NCI-H2227 treated with DMSO at 0.1 percent for 48 hours (cell line): ENCODE measurements at regions not wholly inside any gene's neighbourhood (a gene's known extent, or its start where the extent isn't known, plus 50 kb on each side); places are given as distances from the start of the nearest gene placed in this dataset.
"Not testable (repeated sequence)": the region's sequence is repeated elsewhere in the genome, so short reads cannot be mapped to it uniquely, and the experiment has no call there.

Experiments
- DNase-seq: peaks from one replicate; lab custom pipeline; 2025; lab: John Stamatoyannopoulos, UW

- no peak for DNase-seq
Observed at GRCh38 chr2:111667542-111668273, 216.3 kb downstream of the ANAPC1 start.

DNA sequence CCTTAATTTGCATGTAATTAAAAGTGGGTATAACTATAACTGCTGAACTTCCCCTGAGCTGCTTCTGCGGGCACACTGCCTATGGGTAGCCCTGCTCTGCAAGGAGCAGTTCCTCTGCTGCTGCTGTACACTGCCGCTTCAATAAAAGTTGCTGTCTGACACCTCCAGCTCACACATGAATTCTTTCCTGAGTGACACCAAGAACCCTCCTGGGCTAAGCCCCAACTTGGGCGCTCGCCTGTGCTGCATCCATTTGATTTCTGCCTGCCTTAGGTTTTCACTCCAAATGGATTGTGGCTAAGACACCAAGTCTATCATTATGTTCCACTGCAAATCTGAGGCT lies 215.7 kb downstream of the ANAPC1 start:
- no peak for DNase-seq

DNA sequence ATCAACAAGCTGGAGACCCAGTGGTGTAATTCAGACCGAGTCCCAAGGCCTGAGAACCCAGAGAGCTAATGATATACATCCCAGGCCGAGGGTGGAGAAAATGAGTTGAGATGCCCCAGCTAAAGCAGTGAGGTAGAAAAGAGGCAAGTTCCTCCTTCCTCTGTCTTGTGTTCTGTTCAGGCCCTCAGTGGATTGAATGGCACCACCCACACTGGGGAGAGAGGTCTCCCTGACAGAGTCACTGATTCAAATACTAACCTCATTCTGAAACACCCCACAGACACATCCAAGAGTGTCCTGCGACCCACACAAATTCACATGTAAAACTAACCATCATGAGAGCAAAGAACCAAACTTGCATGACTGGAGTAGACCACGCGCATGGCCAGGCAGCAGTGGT lies 215.3 kb downstream of the ANAPC1 start:
- no peak for DNase-seq

DNA sequence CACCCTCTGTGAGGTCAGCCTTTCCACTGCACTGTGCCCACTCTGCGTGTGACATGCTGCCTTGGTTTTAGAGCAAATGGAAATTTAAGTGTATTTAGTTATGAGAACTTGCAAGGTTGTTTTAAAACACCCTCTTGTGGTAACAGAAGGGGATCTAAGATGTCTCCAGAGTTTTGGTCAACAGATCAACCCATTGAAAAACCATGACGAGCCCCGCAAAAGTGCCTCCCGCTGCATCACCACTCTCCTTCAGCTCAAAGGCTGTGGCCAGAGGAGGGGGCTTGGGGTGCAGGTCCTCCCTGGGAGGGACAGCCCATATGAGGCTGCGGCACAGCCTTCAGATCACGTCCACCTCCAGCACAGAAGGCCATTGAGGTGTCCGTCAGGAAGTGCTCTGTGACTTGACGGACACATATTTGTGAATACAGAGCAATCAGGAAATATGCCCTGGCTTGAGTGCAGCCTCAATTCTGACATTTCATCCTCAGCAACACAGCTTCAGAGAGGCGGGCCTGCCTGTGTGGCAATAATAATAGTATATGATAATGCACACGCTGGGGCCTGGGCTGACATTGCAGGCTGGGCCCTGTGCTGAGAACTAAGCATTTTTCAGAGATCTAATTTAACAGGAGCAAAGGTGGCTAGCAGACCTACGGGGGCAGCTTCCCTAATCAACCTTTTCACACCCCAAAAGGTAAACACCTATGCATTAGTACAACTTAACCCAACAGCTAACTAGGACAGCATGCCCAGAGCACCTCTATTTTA lies 213.9 kb downstream of the ANAPC1 start:
- DNase-seq: no peak

- no peak for DNase-seq
Observed at GRCh38 chr2:111670776-111671175, 213.2 kb downstream of the ANAPC1 start.

DNA sequence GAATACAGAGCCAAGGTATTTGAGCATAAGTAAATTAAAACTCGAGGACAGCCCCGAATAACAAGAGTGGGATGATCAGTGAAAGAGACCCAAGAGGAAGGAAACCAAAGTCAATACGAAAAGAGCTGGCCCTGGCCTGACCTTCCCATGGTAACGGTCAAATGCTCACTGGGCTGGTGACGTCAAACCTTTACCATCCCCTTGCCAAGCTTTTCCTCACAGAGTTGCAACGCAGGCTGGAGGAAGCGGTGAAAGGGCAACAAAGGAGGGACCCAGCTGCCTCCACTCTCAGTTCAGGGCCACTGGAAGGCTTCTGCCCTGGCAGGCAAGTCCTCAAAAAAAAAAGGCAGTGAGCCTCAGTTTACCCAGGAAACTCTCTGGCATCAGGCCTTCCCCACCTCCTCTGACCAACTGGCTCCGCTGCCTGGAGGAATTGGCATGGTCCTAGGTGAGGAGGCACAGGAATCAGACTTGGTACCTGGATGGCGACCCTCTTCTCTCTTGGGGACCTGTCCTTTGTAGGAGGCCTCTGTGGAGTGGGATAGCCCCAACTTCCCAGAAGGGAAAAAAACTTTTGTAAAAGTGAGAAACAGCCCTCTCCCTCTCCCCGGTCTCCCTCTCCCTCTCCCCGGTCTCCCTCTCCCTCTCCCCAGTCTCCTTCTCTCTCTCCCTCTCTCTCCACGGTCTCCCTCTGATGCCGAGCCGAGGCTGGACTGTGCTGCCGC lies 212.4 kb downstream of the ANAPC1 start:
- no peak for DNase-seq

GRCh38 chr2:111672641-111673040 lies 211.4 kb downstream of the ANAPC1 start:
- not testable (repeated sequence) for DNase-seq

GRCh38 chr2:111673526-111673925 lies 210.5 kb downstream of the ANAPC1 start:
- DNase-seq: no peak

DNA sequence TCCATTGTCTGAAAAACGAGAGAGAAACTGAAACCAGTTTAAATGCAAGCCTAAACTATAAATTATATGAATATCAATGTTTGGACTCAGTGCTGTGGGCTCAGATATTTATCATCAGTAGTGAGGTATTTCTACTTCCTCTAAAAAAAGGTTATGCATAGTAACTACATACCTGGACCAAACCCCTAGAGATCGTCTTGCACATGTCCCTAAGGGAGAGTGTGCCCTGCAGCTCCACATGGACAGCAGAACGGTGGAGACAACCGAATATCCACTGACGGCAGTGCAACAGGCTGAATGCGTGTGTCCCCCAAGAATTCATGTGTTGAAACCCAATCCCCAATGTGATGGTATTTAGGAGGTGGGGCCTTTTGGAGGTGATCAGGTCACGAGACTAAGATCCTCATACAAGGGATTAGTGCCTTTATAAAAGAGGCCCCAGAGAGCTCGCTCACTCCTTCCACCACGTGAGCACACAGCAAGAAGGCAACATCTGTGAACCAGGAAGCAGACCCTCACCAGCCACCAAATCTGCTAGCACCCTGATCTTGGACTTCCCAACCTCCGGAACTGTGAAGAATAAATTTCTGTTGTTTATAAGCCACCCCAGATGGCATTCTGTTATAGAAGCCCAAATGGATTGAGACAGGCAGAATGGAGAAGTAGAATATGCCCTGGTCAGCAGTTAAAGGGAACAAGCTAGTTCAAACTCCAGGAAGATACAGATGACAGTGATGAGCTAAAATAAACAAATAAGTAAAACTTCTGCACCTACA lies 208.4 kb downstream of the ANAPC1 start:
- no peak for DNase-seq

DNA sequence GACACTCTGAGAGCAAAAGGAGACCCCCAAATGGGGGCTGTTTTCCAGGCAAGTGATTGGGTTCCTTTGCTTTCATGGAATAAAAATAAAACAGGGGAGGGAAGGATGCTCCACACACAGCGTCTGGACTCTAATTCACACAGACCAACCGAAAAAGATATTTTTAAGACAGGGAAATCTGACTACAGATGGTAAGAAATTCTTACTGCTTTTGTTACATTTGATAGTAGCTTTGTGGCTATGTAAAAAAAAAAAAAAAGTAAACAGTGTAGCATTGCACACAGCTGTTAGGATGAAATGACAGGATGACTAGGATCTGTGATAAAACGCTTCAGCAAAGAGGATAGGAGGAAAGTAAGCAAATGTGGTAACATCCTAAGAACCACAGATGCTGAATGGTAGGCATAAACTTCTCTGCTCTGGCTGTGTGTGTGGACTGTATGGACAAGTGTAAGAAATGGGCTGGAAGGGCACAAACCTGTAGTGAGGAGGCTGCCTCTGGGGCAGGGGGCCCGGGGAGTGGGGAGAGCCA lies 207.6 kb downstream of the ANAPC1 start:
- no peak for DNase-seq

DNA sequence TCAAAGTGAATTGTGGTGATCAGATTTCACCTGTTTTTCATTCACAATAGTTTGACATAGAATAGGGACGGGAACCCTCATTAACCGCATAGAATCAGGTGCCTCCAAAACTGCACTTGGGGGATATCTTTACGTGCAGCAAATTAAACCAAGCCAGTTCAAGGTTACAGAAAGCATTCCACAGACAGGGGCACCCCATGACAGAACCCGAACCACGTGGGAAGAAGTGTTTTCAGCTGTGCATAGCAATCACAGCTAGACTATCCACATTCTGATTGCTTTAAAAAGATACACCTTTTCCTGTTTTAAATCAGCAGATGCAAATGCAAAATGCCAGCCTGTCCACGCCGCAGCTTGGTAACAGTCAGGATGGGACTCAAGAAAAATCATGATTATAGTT lies 205.8 kb downstream of the ANAPC1 start:
- DNase-seq: no peak

GRCh38 chr2:111678651-111679050 lies 205.3 kb downstream of the ANAPC1 start:
- peak; percentile 22 for DNase-seq

DNA sequence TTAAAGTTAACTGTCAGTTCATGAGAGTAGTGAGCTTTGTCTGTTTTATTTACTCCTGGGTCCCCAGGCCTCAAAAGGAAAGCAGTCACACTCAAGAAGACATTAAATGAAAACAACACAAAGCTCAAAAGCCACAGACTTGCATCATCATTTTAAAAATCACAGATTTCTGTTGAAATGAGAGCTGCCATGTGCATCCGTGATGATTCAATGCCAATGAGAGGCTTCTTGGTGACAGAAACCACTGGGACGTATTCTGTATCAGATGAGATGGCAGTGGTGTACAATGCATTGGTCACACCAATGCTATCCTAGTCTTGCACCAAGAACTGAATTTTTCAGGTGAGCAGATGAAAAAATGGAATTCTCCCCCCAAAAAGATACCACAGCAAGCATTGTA lies 204.8 kb downstream of the ANAPC1 start:
- DNase-seq: no peak

DNA sequence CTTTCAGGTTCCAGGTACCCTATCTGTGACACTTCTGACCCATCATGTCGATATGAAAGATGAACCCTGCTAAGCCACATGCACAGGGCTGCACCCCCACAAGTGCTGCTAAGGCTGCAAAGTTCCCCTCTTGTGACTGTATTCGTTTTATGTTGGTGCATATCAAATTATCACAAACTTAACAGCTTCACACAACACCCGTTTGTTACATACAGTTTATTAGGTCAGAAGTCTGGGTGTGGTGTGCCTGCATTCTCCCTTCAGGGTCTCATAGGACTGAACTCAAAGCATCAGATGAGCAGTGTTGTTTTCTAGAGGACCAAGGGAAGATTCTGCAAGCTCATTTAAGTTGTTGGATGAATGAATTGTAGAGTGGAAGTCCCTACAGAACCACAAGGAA lies 199.4 kb downstream of the ANAPC1 start:
- no peak for DNase-seq

- DNase-seq: no peak
Observed at GRCh38 chr2:111685342-111685741, 198.7 kb downstream of the ANAPC1 start.

DNA sequence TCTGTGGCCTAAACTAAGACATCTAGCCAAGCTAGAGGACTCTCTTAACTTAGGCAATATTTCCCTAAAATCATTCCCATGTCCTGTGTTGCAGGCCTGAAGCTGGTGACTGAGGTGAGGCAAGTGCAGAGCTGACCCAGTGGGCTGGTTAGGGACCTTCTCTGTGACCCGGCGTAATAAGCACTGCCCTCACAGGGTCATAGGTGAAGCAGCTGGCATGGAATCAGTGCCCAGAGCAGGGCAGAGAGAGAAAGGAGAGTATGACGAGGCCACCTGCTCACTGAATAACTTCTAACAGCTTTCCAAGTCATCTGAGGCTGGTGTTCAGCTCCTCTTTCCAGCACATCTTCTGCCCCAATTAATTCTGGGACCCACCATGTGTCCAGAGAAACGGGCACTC lies 197.0 kb downstream of the ANAPC1 start:
- DNase-seq: no peak

DNA sequence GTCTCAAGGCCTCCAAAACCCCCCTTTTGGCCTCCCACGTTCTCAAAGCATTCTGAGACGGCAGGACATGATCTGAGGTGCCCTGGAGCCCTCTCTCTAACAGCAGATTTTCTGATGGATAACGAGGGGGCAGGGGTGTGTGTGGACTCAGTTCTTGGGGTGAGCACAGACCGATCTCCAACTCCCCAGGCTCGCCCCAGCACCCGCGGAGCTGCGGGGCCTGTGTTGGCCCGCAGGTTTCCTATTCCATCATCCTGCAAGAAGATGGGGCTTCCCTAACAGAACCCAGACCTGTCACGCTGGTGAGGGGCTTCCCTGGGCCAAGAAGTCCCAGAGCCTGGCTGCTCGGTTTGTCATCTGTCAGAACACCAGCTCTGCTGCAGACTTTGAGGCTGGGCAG lies 196.1 kb downstream of the ANAPC1 start:
- no peak for DNase-seq

- no peak for DNase-seq
Observed at GRCh38 chr2:111688482-111688881, 195.5 kb downstream of the ANAPC1 start.

GRCh38 chr2:111689174-111689573 lies 194.8 kb downstream of the ANAPC1 start:
- no peak for DNase-seq

GRCh38 chr2:111689941-111690340 lies 194.1 kb downstream of the ANAPC1 start:
- DNase-seq: no peak

DNA sequence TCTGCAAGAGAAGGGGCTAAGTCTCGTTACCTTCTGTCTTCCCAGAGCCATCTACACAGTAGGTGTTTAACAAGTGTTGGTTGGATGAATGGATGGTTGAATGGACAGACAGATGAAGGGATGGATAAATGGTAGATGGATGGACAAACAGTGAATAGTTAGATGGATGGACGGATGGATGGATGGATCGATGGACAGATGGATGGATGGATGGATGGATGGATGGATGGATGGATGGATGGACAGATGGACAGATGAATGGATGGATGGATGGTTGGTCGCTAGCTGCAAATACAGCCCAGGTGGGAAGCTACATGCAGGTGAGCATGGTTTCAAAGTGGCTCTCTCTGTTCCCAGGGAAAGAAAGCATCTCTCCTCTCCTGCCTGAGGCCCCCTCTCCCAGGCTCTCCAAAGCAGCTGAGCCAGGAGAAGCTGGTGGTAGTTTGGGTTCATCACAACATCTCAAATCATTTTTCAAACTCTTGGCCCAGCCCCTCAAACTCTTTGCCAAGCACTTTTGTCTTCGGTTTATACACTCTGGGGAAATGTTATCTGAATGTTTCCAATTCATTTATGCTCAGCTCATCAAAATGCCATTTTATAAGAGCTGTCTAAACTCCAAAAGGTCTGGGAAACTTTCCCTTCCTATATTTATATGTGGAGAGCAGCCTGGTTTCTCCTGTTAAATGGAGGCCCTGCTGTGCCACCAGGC lies 192.7 kb downstream of the ANAPC1 start:
- DNase-seq: no peak
